Transverse colon (tissue), 4 donors: ENCODE measurements at regions not wholly inside any gene's neighbourhood (a gene's known extent, or its start where the extent isn't known, plus 50 kb on each side); places are given as distances from the start of the nearest gene placed in this dataset.

Experiments
- DNase-seq: peaks from one replicate; pipeline ENCODE4 v3.0.0-alpha.2; 2019
- H3K27ac ChIP-seq, 4 donors: fragments of 200-600 bp; sonication (generic); 2 replicates each; pipeline ENCODE4 v1.5.1; 2016 to 2018; ENCODE audit warnings: inconsistent platforms in 4 of 4
- H3K27me3 ChIP-seq: fragments of 200-600 bp; sonication (generic); 2 replicates; pipeline ENCODE4 v1.5.1; 2017; ENCODE audit warnings: inconsistent platforms
- H3K36me3 ChIP-seq, 4 donors: fragments of 200-600 bp; sonication (generic); 2 replicates each; pipeline ENCODE4 v1.5.1; 2017 to 2019; ENCODE audit warnings: inconsistent platforms in 4 of 4
- H3K4me1 ChIP-seq, 4 donors: fragments of 200-600 bp; sonication (generic); 2 replicates each; pipeline ENCODE4 v1.5.1; 2017 to 2020; ENCODE audit warnings: inconsistent platforms in 4 of 4
- H3K4me3 ChIP-seq, 4 donors: fragments of 200-600 bp; sonication (generic); 1 replicate in 1 of 4; 2 replicates in 3 of 4; pipeline versions ENCODE4 v1.5.1 to v1.6.1; 2017 to 2019; ENCODE audit warnings: inconsistent platforms in 4 of 4
- H3K9me3 ChIP-seq, 2 donors: fragments of 200-600 bp; sonication (generic); 2 replicates each; pipeline ENCODE4 v1.5.1; 2017 to 2019; ENCODE audit warnings: inconsistent platforms in 2 of 2
- EP300 ChIP-seq: sonication (generic); formaldehyde crosslinking; IDR thresholded peaks from one replicate; pipeline ENCODE4 v1.6.1; 2017; ENCODE audit warnings: antibody characterized with exemption, low read depth
- POLR2A ChIP-seq: fragments of 450-650 bp; IDR thresholded peaks from one replicate; pipeline ENCODE4 v1.6.1; 2016; ENCODE audit warnings: antibody characterized with exemption, mild to moderate bottlenecking, moderate library complexity
- POLR2AphosphoS5 ChIP-seq, 3 donors: sonication (generic); formaldehyde crosslinking; IDR thresholded peaks; one replicate each; pipeline ENCODE4 v1.6.1; 2016; ENCODE audit warnings: antibody characterized with exemption in 3 of 3
- WGBS, 2 donors: methylation state at CpG; one replicate each; pipeline ENCODE4 v1.1.5; 2018; ENCODE audit warnings: low coverage in 1 of 2; 5-methylcytosine and 5-hydroxymethylcytosine counted together
- in situ Hi-C, 4 donors: fragments of 200-750 bp; cut with MboI; loops; one replicate each; pipeline versions ENCODE4 v1.15.0 to v1.15.1; 2017; ENCODE audit warnings: low sequenced_read_pairs in 3 of 4, low pct_ligation_motif_present in 1 of 4, low pct_unique_long_range_greater_than_20kb in 1 of 4
- intact Hi-C: fragments of 100-400 bp; cut with DNase I; formaldehyde crosslinking; loops from one replicate; pipeline ENCODE4 v1.15.1; 2023; ENCODE audit warnings: low total_unique reads
- TF ChIP-seq, protein P1 (sequence below), 5 experiments: fragments of 200-600 bp in 3 of 5; fragments of 450-650 bp in 2 of 5; sonication (generic) in 3 of 5; IDR thresholded peaks; 1 replicate in 2 of 5; 2 replicates in 3 of 5; pipeline ENCODE4 v1.5.1; 2016 to 2017; ENCODE audit warnings: antibody characterized with exemption in 5 of 5, inconsistent platforms in 3 of 5, mild to moderate bottlenecking in 2 of 5, moderate library complexity in 1 of 5

DNA sequence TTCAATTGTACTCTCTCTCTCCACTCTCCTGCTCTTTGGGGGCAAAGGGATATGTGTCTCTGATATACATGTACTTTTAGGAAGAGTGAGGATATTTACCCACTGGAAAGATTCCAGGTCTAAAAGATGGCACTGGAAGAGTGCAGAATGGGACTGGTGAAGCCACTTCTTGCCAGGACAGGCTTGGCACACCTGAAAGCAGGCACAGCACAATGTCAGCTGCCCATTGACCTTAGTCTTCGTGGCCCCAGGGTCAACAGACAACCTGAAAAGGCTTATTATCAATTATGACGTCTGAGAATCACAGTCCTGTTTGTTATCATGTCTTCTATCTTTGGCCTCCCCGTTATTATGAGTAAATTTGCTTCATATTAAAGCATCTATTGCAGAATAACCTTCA is 86.7 kb upstream of the PAK3 start:
- no peak for DNase-seq
- H3K27me3 ChIP-seq: no peaks in the 10 kb centered on the region
- intact Hi-C loops (no loop called here), in situ Hi-C loops (no loop called here)
- H3K36me3 ChIP-seq: no peaks in the 10 kb centered on the region
- no peak overlapping the region for H3K27ac ChIP-seq
- WGBS, 2 donors: 33% methylated on average over 3 of the region's 3 CpGs; no CpG with 5 or more reads in 1 of the 2 donors
- H3K9me3 ChIP-seq: no peaks in the 10 kb centered on the region
- no peaks in the 10 kb centered on the region for H3K4me1 ChIP-seq
- no peak overlapping the region for H3K4me3 ChIP-seq
- TF ChIP-seq POLR2AphosphoS5 (IDR thresholded peaks at IDR 0.05): no peak
- TF ChIP-seq, protein P1, sequence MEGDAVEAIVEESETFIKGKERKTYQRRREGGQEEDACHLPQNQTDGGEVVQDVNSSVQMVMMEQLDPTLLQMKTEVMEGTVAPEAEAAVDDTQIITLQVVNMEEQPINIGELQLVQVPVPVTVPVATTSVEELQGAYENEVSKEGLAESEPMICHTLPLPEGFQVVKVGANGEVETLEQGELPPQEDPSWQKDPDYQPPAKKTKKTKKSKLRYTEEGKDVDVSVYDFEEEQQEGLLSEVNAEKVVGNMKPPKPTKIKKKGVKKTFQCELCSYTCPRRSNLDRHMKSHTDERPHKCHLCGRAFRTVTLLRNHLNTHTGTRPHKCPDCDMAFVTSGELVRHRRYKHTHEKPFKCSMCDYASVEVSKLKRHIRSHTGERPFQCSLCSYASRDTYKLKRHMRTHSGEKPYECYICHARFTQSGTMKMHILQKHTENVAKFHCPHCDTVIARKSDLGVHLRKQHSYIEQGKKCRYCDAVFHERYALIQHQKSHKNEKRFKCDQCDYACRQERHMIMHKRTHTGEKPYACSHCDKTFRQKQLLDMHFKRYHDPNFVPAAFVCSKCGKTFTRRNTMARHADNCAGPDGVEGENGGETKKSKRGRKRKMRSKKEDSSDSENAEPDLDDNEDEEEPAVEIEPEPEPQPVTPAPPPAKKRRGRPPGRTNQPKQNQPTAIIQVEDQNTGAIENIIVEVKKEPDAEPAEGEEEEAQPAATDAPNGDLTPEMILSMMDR (IDR thresholded peaks at IDR 0.05): no peak
- TF ChIP-seq EP300: no peak
- no peak for TF ChIP-seq POLR2A

DNA sequence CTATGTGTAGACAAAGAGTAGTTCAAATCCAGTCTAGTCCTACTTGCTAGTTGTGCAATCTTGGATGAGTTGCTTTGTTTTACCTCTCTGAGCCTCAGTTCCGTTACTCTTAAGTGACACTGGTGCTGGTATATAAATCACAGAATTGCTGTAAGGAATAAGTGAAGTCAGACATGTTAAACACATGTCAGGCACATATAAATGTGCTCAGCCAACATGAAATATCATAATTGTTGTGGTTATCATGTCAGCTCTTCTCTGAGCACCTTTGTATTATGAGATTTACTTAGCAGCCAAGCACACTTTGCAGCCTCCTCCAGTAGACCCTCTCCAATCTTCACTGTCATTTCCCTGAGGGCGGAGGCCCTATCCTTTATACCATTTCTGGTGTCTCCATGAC is 87.9 kb upstream of the PAK3 start:
- intact Hi-C loops (no loop called here), in situ Hi-C loops (no loop called here)
- Histone ChIP-seq H3K27me3 (no peaks in the 10 kb centered on the region), H3K36me3 (no peaks in the 10 kb centered on the region), H3K4me1 (no peaks in the 10 kb centered on the region), H3K4me3 (no peak overlapping the region), H3K27ac (no peak overlapping the region), H3K9me3 (no peaks in the 10 kb centered on the region)
- WGBS, 2 donors: 67% methylated on average over 2 of the region's 2 CpGs; no CpG with 5 or more reads in 1 of the 2 donors
- TF ChIP-seq POLR2A (no peak), EP300 (no peak), POLR2AphosphoS5 (IDR thresholded peaks at IDR 0.05) (no peak)
- TF ChIP-seq, protein P1 (IDR thresholded peaks at IDR 0.05): no peak
- no peak for DNase-seq

DNA sequence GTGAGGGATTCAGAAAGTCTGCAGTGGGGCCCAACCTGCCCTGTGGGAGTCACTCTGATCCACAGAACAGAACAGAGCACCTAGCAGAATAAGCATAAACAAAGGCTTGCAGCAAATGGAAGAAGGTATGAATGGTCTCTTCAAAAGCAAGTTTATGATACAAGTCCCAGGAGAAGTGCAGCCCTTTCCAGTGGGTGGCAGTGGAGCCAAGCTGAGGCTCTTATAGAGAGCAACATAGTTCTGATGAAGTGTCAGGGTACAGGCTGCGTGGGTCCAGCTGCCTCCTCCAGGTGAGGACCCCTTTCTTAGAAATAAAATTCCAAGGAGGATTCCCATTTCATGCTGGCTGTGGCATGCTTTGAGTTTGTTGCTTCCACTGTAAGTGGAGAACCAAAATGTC is 88.8 kb upstream of the PAK3 start:
- no peaks in the 10 kb centered on the region for H3K36me3 ChIP-seq
- no peak overlapping the region for H3K27ac ChIP-seq
- TF ChIP-seq POLR2AphosphoS5 (IDR thresholded peaks at IDR 0.05) (no peak), EP300 (no peak)
- TF ChIP-seq, protein P1 (IDR thresholded peaks at IDR 0.05): no peak
- H3K27me3 ChIP-seq: no peaks in the 10 kb centered on the region
- no peaks in the 10 kb centered on the region for H3K9me3 ChIP-seq
- 80% methylated on average over 1 of the region's 1 CpG; no CpG with 5 or more reads in 1 of the 2 donors for WGBS, 2 donors
- in situ Hi-C loops: no loop called here
- no peak for DNase-seq
- H3K4me3 ChIP-seq: no peak overlapping the region
- H3K4me1 ChIP-seq: no peaks in the 10 kb centered on the region
- intact Hi-C loops: no loop called here

DNA sequence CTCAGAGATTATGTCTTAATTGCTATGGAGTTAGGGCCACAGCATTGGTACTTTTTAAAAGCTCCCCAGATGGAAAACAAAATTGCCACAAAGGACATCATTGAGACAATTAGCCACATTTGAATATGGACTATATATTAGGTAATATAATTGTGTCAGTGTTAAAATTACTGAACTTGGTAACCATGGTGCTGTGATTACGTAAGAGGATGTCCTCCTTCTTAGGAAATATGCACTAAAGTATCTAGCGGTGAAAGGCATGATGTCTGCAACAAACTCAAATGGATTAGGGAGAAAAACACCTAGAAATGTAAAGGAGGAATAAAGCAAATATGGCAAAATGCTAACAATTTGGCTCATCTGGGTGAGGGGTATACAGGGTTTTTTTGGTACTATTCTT is 89.9 kb upstream of the PAK3 start:
- H3K4me1 ChIP-seq: no peaks in the 10 kb centered on the region
- H3K4me3 ChIP-seq: no peak overlapping the region
- no peaks in the 10 kb centered on the region for H3K36me3 ChIP-seq
- no peak for DNase-seq
- no peaks in the 10 kb centered on the region for H3K27me3 ChIP-seq
- no peaks in the 10 kb centered on the region for H3K9me3 ChIP-seq
- WGBS, 2 donors: 40 to 69% methylated on average over 1 to 2 of the region's 2 CpGs
- in situ Hi-C loops (no loop called here), intact Hi-C loops (no loop called here)
- no peak overlapping the region for H3K27ac ChIP-seq
- TF ChIP-seq POLR2A: no peak
- no peak for TF ChIP-seq EP300
- no peak for TF ChIP-seq POLR2AphosphoS5 (IDR thresholded peaks at IDR 0.05)
- TF ChIP-seq, protein P1 (IDR thresholded peaks at IDR 0.05): no peak
